ENCODE measurements at regions not wholly inside any gene's neighbourhood (a gene's known extent, or its start where the extent isn't known, plus 50 kb on each side); places are given as distances from the start of the nearest gene placed in this dataset.
"Not testable (repeated sequence)": the region's sequence is repeated elsewhere in the genome, so short reads cannot be mapped to it uniquely, and the experiment has no call there.

GRCh38 chr6:86681140-86681539, 256.2 kb upstream of the HTR1E start:
- TF ChIP-seq CTCF, POLR2AphosphoS5, POLR2A (IDR thresholded peaks at IDR 0.05): not testable (repeated sequence)

Measured in prostate gland (tissue), 2 donors.